HepG2 (cell line): ENCODE measurements at regions not wholly inside any gene's neighbourhood (a gene's known extent, or its start where the extent isn't known, plus 50 kb on each side); places are given as distances from the start of the nearest gene placed in this dataset.

ENCODE experiments used
- ATAC-seq: fragments of 200-7000 bp; cut with Tn5 transposase; 3 replicates; pipeline ENCODE4 v1.9.1; 2020; ENCODE audit warnings: mild to moderate bottlenecking, moderate library complexity
- BruUV-seq: library from RNA; stranded (reverse); fragments of 400-500 nt; replicated peaks from 2 replicates; lab custom pipeline; 2021; lab: Mats Ljungman, UMichigan
- CTCF ChIA-PET: fragments of 300-600 bp; formaldehyde crosslinking; extraction: SDS; loops from one replicate; lab custom pipeline; 2021; ENCODE audit warnings: low total read pairs, inconsistent platforms, low intra/inter-chr PET ratio; lab: Yijun Ruan, JAX
- POLR2A ChIA-PET: fragments of 350-600 bp; sonication (Branson Sonifier 250); formaldehyde crosslinking; loops from one replicate; lab custom pipeline; 2020; ENCODE audit warnings: antibody characterized with exemption, inconsistent platforms; lab: Yijun Ruan, JAX
- DNase-seq: peaks from one replicate; pipeline ENCODE4 v3.0.0-alpha.2; 2015; ENCODE audit warnings: low spot score
- FAIRE-seq: peaks from 3 replicates; lab custom pipeline; 2011; peaks lifted over from hg19 to GRCh38; lab: Jason Lieb, UNC
- H2AFZ ChIP-seq: one replicate; pipeline ENCODE4 v1.6.1; 2011; ENCODE audit warnings: low read length, inconsistent platforms
- H3K27ac ChIP-seq: fragments of 300-600 bp; 3 replicates; pipeline ENCODE4 v1.8.0; 2011; ENCODE audit warnings: mixed run types, mild to moderate bottlenecking, mixed read lengths, low read length, inconsistent platforms; ENCODE audit not compliant: insufficient read depth; ENCODE audit errors: extremely low read length
- H3K27me3 ChIP-seq, 2 experiments: fragments of 200-600 bp in 1 of 2; 2 replicates in 1 of 2; 3 replicates in 1 of 2; pipeline versions ENCODE4 v1.6.0 to v1.8.0; 2011; ENCODE audit warnings: low read length in 2 of 2, mild to moderate bottlenecking in 2 of 2, moderate library complexity in 2 of 2, inconsistent platforms in 1 of 2; ENCODE audit not compliant: insufficient read depth in 2 of 2, control insufficient read depth in 1 of 2
- H3K36me3 ChIP-seq, 2 experiments: fragments of 200-600 bp in 1 of 2; replicated peaks in 1 of 2; 2 replicates in 1 of 2; 3 replicates in 1 of 2; pipeline versions ENCODE4 v1.5.1 to v1.8.0; 2011; ENCODE audit warnings: low read length in 2 of 2, inconsistent platforms in 1 of 2; ENCODE audit not compliant: insufficient read depth in 2 of 2, control insufficient read depth in 1 of 2
- H3K4me1 ChIP-seq: 2 replicates; pipeline ENCODE4 v1.5.1; 2012; ENCODE audit warnings: low read length, inconsistent platforms; ENCODE audit not compliant: insufficient read depth
- H3K4me2 ChIP-seq: 2 replicates; pipeline ENCODE4 v1.6.0; 2011; ENCODE audit warnings: low read depth, low read length, inconsistent platforms
- H3K4me3 ChIP-seq, 3 experiments: fragments of 200-600 bp in 1 of 3; sonication (generic), shearing (Covaris generic) in 1 of 3; replicated peaks in 1 of 3; 2 replicates each; pipeline ENCODE4 v1.5.1; 2011 to 2016; ENCODE audit warnings: low read length in 3 of 3, inconsistent platforms in 2 of 3, low read depth in 2 of 3, mild to moderate bottlenecking in 2 of 3, control low read depth in 1 of 3, mixed read lengths in 1 of 3; ENCODE audit not compliant: insufficient read depth in 1 of 3
- H3K79me2 ChIP-seq: one replicate; pipeline ENCODE4 v1.6.1; 2011; ENCODE audit warnings: low read length, inconsistent platforms; ENCODE audit not compliant: insufficient read depth
- H3K9ac ChIP-seq: 2 replicates; pipeline ENCODE4 v1.6.0; 2011; ENCODE audit warnings: mild to moderate bottlenecking, low read depth, low read length, inconsistent platforms; ENCODE audit not compliant: insufficient read depth
- H3K9me3 ChIP-seq: 2 replicates; pipeline ENCODE4 v1.5.1; 2012; ENCODE audit warnings: mild to moderate bottlenecking, low read length
- H4K20me1 ChIP-seq: 2 replicates; pipeline ENCODE4 v1.6.0; 2011; ENCODE audit warnings: inconsistent platforms, mild to moderate bottlenecking, low read length, moderate library complexity; ENCODE audit not compliant: insufficient read depth
- CC2D1A ChIP-seq: sonication (generic); formaldehyde crosslinking; IDR thresholded peaks from 2 replicates; pipeline ENCODE4 v1.8.1; 2023; ENCODE audit warnings: mild to moderate bottlenecking, missing genetic modification reagents
- FOXA1 ChIP-seq, 2 experiments: fragments of 450-650 bp in 1 of 2; sonication (generic) in 1 of 2; formaldehyde crosslinking in 1 of 2; IDR thresholded peaks; 2 replicates each; pipeline versions ENCODE4 v1.4.0 to v1.6.1; 2016 to 2020; ENCODE audit warnings: missing genetic modification reagents in 1 of 2
- FOXM1 ChIP-seq: sonication (generic); formaldehyde crosslinking; IDR thresholded peaks from 2 replicates; pipeline ENCODE4 v1.5.0; 2020; ENCODE audit warnings: missing genetic modification reagents
- GTF2F1 ChIP-seq: fragments of 150-350 bp; IDR thresholded peaks from 2 replicates; pipeline ENCODE4 v1.6.1; 2014; ENCODE audit warnings: low read length
- IRF9 ChIP-seq: sonication (generic); formaldehyde crosslinking; IDR thresholded peaks from 2 replicates; pipeline ENCODE4 v1.8.0; 2022; ENCODE audit warnings: missing genetic modification reagents, mild to moderate bottlenecking, borderline replicate concordance
- KDM4B ChIP-seq: sonication (generic); formaldehyde crosslinking; IDR thresholded peaks from 2 replicates; pipeline ENCODE4 v1.4.0; 2020; ENCODE audit warnings: missing genetic modification reagents
- KMT2B ChIP-seq: IDR thresholded peaks from 2 replicates; pipeline ENCODE4 v1.6.1; 2016; ENCODE audit warnings: missing genetic modification reagents, missing compliant biosample characterization
- NCOA5 ChIP-seq: sonication (generic); formaldehyde crosslinking; IDR thresholded peaks from 2 replicates; pipeline ENCODE4 v1.4.0; 2020; ENCODE audit warnings: missing genetic modification reagents
- NFATC3 ChIP-seq: sonication (generic); formaldehyde crosslinking; IDR thresholded peaks from 2 replicates; pipeline ENCODE4 v1.5.1; 2020; ENCODE audit warnings: mild to moderate bottlenecking, missing genetic modification reagents
- NR2F6 ChIP-seq, 2 experiments: IDR thresholded peaks; 2 replicates each; pipeline ENCODE4 v1.6.1; 2016; ENCODE audit warnings: antibody characterized with exemption in 1 of 2, mild to moderate bottlenecking in 1 of 2
- RORA ChIP-seq: sonication (generic); formaldehyde crosslinking; IDR thresholded peaks from 2 replicates; pipeline ENCODE4 v1.5.0; 2020; ENCODE audit warnings: mild to moderate bottlenecking, missing genetic modification reagents, moderate library complexity
- SRSF1 ChIP-seq: fragments of 200-400 bp; formaldehyde crosslinking; optimal IDR thresholded peaks from 2 replicates; pipeline ENCODE3; 2017; ENCODE audit warnings: mild to moderate bottlenecking, low read depth, low read length, moderate library complexity
- STAG1 ChIP-seq: sonication (generic); formaldehyde crosslinking; IDR thresholded peaks from 2 replicates; pipeline ENCODE4 v1.4.0; 2020; ENCODE audit warnings: missing genetic modification reagents
- TAF1 ChIP-seq: sonication (generic); formaldehyde crosslinking; IDR thresholded peaks from 2 replicates; pipeline ENCODE4 v1.4.0; 2020; ENCODE audit warnings: missing genetic modification reagents
- TCF7 ChIP-seq: sonication (generic); IDR thresholded peaks from 2 replicates; pipeline ENCODE4 v1.6.1; 2016; ENCODE audit warnings: antibody characterized with exemption, low read depth
- ZHX1 ChIP-seq: sonication (generic); formaldehyde crosslinking; IDR thresholded peaks from 2 replicates; pipeline ENCODE4 v1.8.1; 2022; ENCODE audit warnings: low read depth, mild to moderate bottlenecking, missing genetic modification reagents
- ZKSCAN8 ChIP-seq: IDR thresholded peaks from 2 replicates; pipeline ENCODE4 v1.6.1; 2016; ENCODE audit warnings: borderline replicate concordance, missing genetic modification reagents, missing compliant biosample characterization
- ZNF260 ChIP-seq: sonication (generic); formaldehyde crosslinking; IDR thresholded peaks from 2 replicates; pipeline ENCODE4 v1.4.0; 2020; ENCODE audit warnings: missing genetic modification reagents, low read depth, mild to moderate bottlenecking, borderline replicate concordance
- ZNF264 ChIP-seq: sonication (generic); formaldehyde crosslinking; IDR thresholded peaks from 2 replicates; pipeline ENCODE4 v1.4.0; 2020; ENCODE audit warnings: missing genetic modification reagents
- ZNF276 ChIP-seq: sonication (generic); formaldehyde crosslinking; IDR thresholded peaks from 2 replicates; pipeline ENCODE4 v1.4.0; 2020; ENCODE audit warnings: mild to moderate bottlenecking, low read depth, missing genetic modification reagents
- ZNF549 ChIP-seq: sonication (generic); formaldehyde crosslinking; IDR thresholded peaks from 2 replicates; pipeline ENCODE4 v1.5.0; 2020; ENCODE audit warnings: missing genetic modification reagents
- ZNF883 ChIP-seq: sonication (generic); formaldehyde crosslinking; IDR thresholded peaks from 2 replicates; pipeline ENCODE4 v1.5.1; 2020; ENCODE audit warnings: mild to moderate bottlenecking, missing genetic modification reagents; ENCODE audit errors: not compliant biosample characterization
- WGBS: methylation state at CpG from one replicate; pipeline ENCODE4 v1.1.6; 2017; ENCODE audit warnings: low lambda C conversion rate; 5-methylcytosine and 5-hydroxymethylcytosine counted together
- in situ Hi-C: cut with HindIII; loops from 2 replicates; pipeline ENCODE4 v1.10.0; 2017; ENCODE audit warnings: low pct_unique_long_range_greater_than_20kb; ENCODE audit not compliant: extremely low pct_ligation_motif_present
- intact Hi-C: fragments of 100-400 bp; cut with micrococcal nuclease; formaldehyde crosslinking; loops from one replicate; pipeline ENCODE4 v1.10.0; 2022; ENCODE audit not compliant: unreplicated experiment

GRCh38 chr3:147184794-147185193 is 221.5 kb downstream of the ZIC4 start (continued):
- TF ChIP-seq ZNF883 (CRISPR knock-in tag) (no peak), NCOA5 (no peak), KMT2B (CRISPR knock-in tag) (no peak), IRF9 (no peak), TAF1 (CRISPR knock-in tag) (no peak)

- WGBS: 28% methylated on average over 4 of the region's 4 CpGs
- Histone ChIP-seq H3K4me3 (no peak overlapping the region), H3K79me2 (no peaks in the 10 kb centered on the region), H3K27ac (no peak overlapping the region), H2AFZ (no peak overlapping the region), H3K27me3 (no peaks in the 10 kb centered on the region), H3K36me3 (no peaks in the 10 kb centered on the region), H3K4me1 (no peaks in the 10 kb centered on the region), H3K9me3 (peaks cover 6% of the 10 kb centered on the region; the same call in 1 of the 2 replicates), H3K9ac (no peak overlapping the region), H4K20me1 (no peaks in the 10 kb centered on the region), H3K4me2 (no peak overlapping the region)
- intact Hi-C loops: no loop called here
- DNase-seq (no peak), FAIRE-seq (no peak), ATAC-seq (no peak)
- no TSS peak for BruUV-seq
- POLR2A ChIA-PET: no interaction called here
- CTCF ChIA-PET: no interaction called here
- TF ChIP-seq GTF2F1: no peak
- TF ChIP-seq RORA (CRISPR knock-in tag): no peak
- no peak for TF ChIP-seq ZHX1
- no peak for TF ChIP-seq ZNF264
- no peak for TF ChIP-seq ZNF260 (CRISPR knock-in tag)
- no peak for TF ChIP-seq STAG1
- TF ChIP-seq KDM4B: no peak
- TF ChIP-seq CC2D1A (CRISPR knock-in tag): no peak
- TF ChIP-seq TCF7: no peak
- no peak for TF ChIP-seq ZKSCAN8 (CRISPR knock-in tag)
- no peak for TF ChIP-seq NR2F6 (IDR thresholded peaks at IDR 0.05)
- no peak for TF ChIP-seq NR2F6 (CRISPR knock-in tag; IDR thresholded peaks at IDR 0.05)
- no peak for TF ChIP-seq ZNF276 (CRISPR knock-in tag)
- no peak for TF ChIP-seq SRSF1
- no peak for TF ChIP-seq FOXM1 (CRISPR knock-in tag)
- TF ChIP-seq ZNF549 (CRISPR knock-in tag): no peak
- TF ChIP-seq NFATC3 (CRISPR knock-in tag): no peak
- TF ChIP-seq FOXA1 (IDR thresholded peaks at IDR 0.05): no peak
- no peak for TF ChIP-seq FOXA1 (CRISPR knock-in tag; IDR thresholded peaks at IDR 0.05)
- in situ Hi-C loops: no loop called here
These were observed 233.1 kb downstream of the ZIC4 start for GRCh38 chr3:147173257-147173656.
